HL-60/S4 (cell line): ENCODE measurements at regions not wholly inside any gene's neighbourhood (a gene's known extent, or its start where the extent isn't known, plus 50 kb on each side); places are given as distances from the start of the nearest gene placed in this dataset.

Source experiments
- in situ Hi-C: fragments of 300-500 bp; cut with MboI; formaldehyde crosslinking; loops from 2 replicates; pipeline ENCODE4 v1.14.3; 2022; ENCODE audit warnings: low sequenced_read_pairs

DNA sequence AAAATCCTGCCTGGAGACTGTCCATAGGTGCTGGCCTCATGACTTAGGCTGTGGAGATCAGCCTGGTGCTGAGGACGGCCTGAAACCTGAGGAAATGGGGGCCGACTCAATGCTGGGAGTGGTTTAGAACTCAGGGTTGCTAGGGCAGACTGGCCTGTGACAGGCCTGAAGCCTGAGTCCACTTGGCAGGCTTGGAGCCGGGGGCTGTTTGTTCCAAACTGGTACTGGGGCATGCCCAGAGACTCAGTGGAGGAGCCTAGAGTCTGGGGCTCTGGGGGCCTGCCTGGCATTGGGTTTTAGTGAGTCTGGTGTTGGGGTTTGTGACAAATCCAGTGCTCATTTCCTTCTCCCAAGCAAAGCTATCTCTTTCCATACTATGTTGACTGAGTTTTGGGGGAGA, 489.7 kb upstream of the CNKSR2 start:
- in situ Hi-C loops: no loop called here

DNA sequence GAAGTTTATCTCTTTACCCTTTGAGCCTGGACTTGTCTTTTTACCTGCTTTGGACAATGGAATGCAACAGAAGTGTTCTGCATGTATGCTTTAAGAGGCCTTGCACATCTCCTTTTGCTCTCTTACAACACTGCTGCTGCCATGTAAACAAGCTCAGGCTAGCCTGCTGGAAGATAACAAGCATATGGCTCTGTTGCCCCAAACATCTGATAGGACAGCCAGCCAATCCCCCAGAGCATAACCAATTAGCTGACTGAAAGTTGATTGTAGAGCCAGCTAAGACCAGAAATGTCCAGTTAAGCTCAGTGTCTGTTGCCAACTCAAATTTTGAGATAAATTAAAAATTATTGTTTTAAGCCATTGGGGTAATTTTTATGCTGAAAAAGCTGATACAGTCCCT, 510.6 kb upstream of the CNKSR2 start:
- in situ Hi-C loops: no loop called here

DNA sequence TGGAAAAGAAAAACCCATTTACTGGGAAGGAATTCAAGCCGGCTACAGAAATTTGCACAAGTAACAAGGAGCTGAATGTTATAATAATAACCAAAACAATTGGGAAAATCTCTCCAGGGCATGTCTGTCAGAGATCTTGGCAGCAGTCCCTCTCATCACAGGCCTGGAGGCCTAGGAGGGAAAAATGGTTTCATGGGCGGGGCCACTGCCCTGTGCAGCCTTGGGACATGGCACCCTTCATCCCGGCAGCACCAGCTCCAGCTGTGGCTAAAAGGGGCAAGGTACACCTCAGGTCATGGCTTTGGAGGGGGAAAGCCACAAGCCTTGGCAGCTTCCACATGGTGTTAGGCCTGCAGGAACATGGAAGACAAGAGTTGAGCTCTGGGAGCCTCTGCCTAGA, 513.1 kb upstream of the CNKSR2 start:
- in situ Hi-C loops: no loop called here

DNA sequence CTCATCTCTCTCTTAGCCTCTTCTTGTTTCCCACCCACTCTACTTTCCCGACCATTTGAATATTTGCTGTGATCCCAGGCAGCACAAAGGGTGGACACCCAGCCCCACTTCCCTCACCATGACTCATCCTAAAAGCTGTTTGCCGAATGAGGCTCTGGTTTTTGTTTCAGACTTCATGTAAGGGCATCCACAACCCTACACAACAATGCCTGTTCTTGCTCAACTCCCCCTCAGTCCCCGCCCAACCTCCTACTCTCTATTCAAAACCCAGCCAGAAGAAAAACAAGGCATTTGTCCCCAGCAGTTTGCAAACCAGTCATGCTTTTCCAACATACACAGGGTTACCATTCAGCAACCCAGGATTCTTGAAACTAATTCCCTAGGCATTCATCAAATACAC, 516.5 kb upstream of the CNKSR2 start:
- in situ Hi-C loops: no loop called here

DNA sequence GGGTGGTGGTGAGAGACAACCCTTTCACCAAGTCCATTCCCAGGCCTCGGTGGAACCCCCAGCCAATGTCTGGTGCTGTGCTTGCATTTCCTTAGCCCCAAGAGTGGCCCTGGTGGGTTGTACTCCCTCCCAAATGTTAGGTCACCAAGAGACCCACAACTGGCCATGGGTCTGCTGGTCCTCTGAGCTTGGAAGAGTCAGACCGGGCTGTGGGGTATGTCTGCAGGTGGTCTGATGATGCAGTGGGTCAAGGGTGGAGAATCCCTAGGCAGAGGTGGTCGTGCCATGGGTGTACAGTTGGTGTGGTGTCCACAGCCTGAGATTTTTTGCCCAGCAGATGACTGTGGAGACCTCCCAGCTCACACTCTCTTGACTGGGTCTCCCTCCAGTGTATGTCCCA, 535.7 kb upstream of the CNKSR2 start:
- in situ Hi-C loops: no loop called here

DNA sequence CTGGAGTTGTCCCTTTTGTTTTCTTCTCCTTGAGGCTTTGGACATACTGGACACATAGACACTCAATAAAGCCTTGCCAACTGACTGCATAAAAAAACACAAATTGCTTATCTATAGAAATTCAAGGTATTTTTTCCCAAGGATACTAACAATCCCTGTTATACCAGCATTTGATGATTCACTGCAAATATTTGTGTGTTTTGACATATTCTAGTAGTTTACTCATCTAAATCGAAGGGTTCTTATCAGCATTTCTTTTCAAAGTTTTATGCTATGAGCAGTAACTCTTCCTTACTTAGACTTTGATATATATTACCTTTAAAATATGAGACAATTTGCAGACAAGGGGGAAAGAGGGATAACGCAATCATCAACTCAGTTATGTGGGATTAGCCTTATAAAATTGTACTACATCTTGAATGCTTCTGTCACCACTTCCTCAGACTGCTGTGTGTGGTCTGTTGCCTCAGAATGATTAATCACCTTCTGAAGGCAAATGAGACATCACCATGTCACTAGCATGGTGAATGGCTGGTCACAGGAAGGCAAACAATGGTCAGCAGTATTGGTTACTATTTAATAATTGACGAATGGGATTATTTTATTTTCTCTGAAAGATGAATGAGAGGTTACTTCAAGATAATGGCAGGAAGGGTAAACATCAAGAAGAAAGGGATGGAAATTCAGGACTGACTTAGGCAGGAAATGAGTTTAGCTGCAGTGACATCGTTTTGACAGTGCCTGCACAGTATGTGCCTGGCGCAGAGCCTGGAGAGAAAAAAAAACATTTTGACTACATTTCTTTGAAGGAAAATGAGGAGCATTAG, 544.3 kb upstream of the CNKSR2 start:
- in situ Hi-C loops: no loop called here

DNA sequence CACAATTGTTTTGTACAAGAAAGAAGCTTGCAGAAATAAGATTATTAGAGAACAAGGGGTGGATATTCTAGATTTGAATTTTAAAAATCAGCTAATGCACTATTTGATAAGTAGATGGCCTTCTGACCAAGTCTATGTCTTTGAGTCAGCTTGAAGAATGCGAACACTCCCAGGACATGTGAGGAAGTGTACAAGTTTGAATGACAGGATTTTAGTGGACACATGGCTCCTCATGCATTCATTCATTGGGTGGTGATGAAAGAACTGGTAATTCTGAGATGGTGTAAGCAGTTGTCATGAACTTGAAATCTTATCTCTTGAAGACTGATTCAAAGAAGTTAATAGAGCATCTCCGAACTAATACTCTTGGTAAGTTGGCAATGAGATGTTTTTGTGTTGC, 548.2 kb upstream of the CNKSR2 start:
- in situ Hi-C loops: no loop called here

DNA sequence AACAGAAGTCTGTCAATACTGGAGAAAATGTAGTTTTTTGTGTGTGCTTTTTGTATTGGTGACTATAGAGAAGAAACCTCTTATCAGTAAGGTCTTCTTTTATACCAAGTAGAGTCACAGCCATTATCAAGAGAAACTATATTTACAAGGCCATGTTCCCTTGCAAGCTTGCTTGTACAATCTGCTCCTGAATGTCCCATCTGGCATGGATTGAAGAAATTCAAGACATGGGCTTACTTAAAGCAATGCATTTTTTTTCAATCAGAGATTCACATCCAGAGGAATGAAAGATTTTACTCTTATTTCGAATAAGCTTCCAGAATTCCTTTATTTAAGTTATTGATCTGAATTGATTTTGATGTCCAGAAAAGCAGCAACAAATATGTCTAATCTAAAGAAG, 537.3 kb upstream of the RPS6KA3 start:
- in situ Hi-C loops: no loop called here

DNA sequence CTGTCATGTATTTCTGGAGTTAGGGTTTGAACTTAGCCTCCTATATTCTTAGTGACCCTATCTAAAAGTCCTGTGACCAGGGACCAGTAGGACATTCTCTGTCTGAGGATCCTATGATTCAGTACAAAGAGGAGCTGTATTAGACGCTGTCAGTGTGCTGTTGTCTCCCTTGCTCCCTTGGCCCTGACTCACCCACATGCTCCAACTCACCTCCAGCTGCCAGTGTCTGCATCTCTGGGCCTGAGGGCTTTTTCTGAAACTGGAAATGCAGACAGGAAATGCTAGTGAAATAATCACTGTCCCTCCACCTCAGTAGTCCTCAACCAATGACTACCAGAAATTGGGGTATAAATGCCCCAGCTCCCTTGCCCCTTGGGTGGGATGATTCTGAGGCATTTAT, 535.3 kb upstream of the RPS6KA3 start:
- in situ Hi-C loops: no loop called here

DNA sequence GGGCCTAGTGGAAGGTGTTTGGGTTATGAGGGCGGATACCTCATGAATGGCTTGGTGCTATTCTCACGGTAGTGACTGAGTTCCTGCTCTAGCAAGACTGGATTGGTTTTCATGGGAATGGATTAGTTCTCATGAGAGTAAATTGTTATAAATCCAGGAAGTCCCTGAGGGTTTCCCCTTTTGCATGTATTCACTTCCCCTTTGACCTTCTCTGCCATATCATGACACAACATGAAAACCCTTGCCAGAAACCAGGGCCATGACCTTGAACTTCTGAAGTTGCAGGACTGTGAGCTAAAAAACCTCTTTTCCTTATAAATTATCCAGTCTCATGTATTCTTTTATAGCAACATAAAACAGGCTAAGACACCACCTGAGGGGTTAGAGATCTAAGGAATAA, 529.7 kb upstream of the RPS6KA3 start:
- in situ Hi-C loops: no loop called here

DNA sequence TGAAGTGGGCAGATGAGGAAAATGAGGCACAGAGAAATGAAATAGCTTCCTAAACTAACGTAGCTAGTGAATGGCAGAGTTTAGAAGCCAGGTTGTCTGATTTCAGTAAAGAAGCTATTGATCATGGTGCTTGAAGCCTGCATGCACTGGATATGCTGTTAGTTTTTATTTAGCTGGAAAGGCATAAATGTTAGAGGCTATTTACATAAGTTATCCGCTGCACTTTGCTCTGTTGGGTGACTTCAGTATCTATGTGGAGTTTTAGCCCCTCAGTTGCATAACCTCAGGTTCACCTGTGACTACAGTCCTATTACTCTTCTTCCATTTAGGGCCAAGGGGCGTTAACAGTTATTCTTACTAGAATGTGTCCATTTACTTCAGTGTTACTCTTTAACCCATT, 522.4 kb upstream of the RPS6KA3 start:
- in situ Hi-C loops: no loop called here

DNA sequence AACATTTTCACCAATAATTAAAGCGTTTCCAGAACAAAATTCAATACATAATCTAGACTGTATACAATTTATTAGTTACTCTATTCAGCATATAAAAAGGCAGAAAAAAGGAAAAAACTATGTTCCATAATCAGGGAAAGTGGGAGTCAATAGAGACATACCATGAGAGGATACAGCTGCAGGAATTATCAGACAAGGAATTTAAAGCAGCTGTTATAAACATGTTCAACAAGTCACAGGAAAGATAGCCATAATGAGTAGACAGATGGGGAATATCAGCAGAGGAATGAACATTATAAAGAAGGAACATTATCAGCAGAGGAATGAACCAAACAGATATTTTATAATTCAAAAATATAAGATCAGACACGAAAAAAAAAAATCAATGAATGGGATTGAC, 500.6 kb upstream of the RPS6KA3 start:
- in situ Hi-C loops: no loop called here

DNA sequence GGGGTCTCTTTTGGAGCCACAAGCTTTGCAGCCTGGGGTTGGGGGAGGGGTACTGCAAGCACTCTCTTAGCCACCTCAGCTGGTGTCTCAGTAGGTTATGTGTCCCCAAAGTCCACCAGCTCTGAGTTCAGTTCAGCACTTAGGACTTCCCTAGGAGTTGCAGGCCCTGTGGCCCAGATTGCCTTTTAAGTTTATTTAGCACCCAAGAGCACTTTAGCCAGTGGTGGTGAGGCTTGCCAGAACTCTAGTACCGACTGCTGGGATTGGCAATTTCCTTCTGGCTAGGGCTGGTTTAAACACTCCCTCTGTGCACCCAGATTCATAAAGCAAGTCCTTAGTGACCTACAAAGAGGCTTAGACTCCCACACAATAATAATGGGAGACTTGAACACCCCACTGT, 489.9 kb upstream of the RPS6KA3 start:
- in situ Hi-C loops: no loop called here

DNA sequence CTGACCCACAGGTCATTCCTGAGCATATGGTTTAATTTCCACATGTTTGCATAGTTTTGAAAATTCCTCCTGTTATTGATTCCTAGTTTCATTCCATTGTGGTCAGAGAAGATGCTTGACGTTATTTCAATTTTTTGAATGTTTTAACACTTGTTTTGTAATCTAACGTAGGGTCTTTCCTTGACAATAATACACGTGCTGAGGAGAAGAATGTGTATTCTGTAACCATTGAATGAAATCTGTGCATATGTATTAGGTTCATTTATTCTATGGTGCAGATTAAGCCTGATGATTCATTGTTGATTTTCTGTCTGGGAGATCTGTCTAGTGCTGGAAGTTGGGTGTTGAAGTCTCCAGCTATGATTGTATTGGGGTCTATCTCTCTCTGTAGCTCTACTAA, 486.4 kb upstream of the RPS6KA3 start:
- in situ Hi-C loops: no loop called here

DNA sequence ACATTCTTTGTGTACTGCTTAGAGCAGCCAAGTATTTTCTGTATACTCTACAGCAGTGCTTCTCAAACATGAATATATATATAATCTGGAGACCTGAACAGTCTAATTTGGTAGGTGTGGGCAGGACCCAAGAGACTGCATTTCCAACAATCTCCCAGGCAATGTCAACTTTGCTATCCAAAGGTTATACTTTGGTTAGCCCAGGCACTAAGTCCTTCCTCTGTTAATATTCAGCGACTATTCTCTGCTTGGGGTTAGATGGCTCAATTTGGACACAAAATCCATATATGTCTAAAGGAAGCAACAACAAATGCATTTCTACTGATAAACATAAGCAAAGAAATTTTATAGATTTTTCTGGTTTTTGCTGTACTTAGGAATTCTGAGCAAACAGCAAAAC, 480.0 kb upstream of the RPS6KA3 start:
- in situ Hi-C loops: no loop called here

DNA sequence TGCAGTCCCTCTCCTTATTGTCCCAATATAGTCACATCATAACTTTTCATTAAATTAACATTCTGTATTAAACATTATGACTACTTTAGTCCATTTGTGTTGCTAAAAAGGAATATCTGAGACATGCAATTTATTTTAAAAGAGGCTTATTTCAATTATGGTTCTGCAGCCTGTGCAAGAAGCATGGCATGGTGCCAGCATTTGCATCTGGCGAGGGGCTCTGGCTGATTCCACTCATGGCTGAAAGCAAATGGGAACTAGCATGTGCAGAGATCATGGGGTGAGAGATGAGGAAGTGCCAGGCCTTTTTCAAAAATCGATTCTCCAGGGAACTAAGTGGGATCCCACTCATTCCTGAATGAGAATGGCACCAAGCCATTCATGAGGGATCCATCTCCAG, 476.3 kb upstream of the RPS6KA3 start:
- in situ Hi-C loops: no loop called here

DNA sequence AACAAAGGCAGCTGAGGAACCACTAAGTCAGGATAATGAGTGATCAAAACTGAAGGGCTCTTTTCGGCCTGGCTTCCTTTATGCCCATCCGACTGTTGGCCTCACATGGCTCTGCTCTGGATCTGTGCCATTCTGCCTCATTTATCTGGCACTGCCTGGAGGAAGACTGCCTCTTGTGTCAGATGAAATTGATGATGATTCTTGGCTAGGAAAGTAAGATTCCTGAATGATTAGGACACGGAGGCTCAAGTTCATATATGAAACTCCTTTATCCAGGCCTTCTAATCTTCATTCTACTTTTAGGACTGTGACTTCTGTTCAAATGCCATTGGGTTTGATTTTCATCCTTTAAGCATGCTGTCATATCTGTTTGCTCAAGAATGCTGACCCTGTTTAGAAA, 475.4 kb upstream of the RPS6KA3 start:
- in situ Hi-C loops: no loop called here

DNA sequence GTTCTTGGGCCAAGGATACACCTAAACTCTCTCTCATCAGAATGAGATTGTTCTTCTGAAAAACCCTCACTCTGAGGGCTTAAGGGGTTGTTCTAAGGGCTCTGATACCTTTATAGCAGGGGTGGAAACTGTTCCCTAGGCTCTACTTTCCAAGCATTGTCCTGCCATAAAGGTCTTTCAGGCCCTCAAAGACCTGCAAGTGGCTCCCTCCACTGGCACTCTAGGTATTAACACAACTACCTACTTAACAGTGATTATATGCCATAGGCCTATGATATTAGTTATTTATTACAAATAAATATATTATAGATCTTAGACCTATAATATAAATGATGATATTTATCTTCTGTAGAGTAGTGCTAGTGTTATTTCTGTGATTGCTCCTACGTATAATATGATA, 473.7 kb upstream of the RPS6KA3 start:
- in situ Hi-C loops: no loop called here

DNA sequence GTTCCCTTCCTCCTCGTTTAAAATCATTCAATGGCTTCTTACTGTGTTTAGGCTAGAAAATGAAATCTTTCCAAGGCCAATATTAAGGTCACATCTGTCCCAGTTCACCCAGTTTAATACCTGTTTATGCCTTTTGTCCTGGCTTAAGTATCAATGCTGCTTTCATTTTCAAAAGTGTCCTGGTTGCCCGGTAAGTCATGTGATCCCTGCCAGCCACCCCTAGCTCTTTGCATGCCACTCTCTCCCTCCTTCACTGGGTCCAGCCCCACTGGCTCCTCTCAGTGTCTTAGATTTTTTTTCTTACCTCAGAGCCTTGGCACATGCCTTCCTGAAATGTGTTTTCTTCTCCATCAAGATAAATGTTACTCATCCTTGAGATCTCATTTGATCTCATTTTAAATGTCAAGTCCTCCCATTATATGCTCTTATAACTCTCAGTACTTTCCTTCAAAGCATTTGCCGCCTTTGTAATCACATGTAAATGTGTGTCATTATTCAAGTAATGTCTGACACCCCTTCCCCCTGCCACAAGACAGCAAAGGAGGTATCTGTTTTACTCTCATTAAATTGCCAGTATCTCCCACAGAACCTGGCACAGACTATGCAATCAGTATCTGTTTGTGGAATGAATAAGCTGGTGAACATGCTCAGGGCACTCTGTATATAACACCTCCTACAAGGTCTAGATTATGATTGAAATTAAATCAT, 472.5 kb upstream of the RPS6KA3 start:
- in situ Hi-C loops: no loop called here

DNA sequence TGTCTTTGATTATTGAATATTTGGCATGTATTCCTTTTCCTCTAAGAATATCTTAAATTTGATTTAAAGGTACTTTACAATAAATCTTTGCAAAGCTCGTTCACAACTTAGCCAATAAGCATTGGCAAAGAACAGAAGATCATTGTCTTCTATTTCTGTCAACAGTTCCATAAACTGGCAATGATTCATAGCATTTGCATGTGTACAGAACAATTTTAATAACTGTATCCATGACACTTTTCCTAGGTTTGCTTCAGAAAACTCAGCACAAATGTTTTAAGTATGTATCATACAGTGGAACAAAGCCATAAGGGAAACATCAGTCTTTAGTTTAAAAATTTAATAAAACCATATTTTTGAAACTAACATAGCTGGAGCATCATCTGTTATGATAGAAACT, 462.7 kb upstream of the RPS6KA3 start:
- in situ Hi-C loops: no loop called here

DNA sequence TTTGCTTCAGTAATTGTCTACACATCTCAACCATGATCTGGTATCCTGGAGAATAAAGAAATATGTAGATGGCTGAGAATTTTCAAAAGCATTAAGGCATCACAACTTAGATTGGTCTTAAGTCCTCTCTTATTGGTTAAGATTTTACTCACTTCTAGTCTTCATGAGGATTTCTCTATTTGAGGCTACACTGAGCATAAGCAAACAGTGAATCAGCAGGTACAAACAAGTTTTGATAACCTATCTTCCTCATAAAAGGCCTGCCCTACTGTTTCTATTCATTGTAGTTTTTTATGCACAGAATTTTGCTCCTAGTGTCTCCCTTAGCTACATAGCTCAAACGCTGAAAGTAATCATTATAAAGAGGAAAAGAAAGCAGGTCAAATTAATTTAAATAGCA, 460.7 kb upstream of the RPS6KA3 start:
- in situ Hi-C loops: no loop called here

DNA sequence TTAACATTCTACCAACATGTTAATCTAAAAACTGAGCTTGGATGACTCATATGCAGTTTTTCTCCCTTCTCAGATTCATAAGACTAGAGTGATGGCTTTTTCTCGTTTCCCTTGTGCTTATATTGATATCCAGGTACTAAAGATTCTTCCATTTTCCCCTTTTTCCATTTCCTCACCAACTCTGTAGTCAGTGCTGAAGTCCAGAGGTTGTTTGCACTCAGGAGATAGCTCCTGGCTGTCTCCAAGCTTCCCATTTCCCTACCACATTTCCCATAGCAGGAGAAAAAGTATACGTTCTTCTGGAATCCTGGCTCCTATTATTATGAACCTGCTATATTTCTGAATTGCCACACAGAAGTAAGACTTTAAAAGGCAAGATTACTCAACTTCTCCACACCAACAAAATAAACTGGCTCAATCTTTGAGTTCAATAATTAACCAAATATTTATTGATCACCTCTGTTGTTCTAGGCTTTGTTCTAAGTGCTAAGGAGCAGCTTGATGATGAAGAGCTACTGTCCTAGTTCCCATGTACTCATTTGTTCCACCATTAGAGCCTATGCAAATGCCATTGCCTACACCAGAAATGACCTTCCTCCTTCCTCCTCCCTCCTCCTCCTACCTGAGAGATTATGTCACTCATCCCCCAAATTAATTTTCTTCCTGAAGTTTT, 454.4 kb upstream of the RPS6KA3 start:
- in situ Hi-C loops: no loop called here
